ENCODE measurements at regions not wholly inside any gene's neighbourhood (a gene's known extent, or its start where the extent isn't known, plus 50 kb on each side); places are given as distances from the start of the nearest gene placed in this dataset.
A peak's percentile ranks its signal among the peaks of the same experiment; 100 is the strongest.

DNA sequence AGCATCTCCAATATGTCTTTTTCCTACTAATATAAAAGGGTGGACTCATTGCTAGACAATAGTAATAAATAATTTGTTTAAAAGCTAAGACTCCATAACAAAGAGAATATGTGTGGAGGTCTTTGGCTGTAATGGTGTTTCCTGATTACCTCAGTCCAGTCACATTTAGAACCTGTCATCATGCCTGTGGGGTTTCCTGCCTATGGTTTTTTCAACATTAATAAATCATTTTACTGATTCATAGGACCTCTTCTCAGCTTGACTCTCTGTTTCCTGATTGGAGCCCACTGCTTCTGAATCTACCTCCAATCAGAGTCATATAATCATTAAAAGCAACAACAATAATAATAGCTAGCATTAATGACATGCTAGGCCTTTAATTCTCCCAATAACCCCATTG is 52.4 kb upstream of the GNAI1 start:
- TF ChIP-seq CTCF (IDR thresholded peaks at IDR 0.05; ENCODE audit: control insufficient read depth, extremely low read depth, insufficient read depth), result no peak

GRCh38 chr7:80078886-80079285 is 55.7 kb upstream of the GNAI1 start:
- TF ChIP-seq CTCF (IDR thresholded peaks at IDR 0.05; ENCODE audit: control insufficient read depth, extremely low read depth, insufficient read depth), result no peak
- no peak for DNase-seq (ENCODE audit: low read depth)
- no peak overlapping the region for H3K4me3 ChIP-seq (ENCODE audit: low read depth, low read length)

More for the DNA sequence above, 52.4 kb upstream of the GNAI1 start:
- no peak for DNase-seq (ENCODE audit: low read depth)
- no peak overlapping the region for H3K4me3 ChIP-seq (ENCODE audit: low read depth, low read length)

DNA sequence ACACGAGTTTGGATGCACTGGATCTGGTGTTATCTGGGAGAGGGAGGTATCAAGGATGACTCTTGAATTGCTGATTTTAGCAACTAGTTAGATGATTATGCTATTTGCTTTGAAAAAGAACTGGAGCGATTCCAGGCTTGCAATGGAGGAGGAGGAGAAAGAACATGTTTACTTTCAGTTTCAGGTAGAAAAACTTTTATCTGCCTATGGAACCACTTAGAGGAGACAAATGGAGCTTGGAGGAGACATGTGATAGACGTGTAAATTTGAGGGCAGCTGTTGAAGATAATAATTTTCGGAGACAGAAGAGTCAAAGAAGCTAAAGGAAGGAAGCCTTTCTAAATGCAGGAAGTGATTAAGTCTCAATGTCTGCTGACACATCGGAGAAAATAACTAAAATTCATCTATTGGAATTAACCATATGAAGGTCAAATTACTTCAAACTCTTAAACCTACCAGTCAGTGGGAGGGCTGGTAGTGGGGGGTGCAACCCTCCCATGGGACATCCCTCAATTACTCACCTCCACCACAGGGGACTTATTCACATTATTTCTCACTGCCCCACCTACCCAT is 56.4 kb upstream of the GNAI1 start:
- peak overlapping the region; percentile 29 for H3K4me3 ChIP-seq (ENCODE audit: low read depth, low read length)
- no peak for DNase-seq (ENCODE audit: low read depth)
- TF ChIP-seq CTCF (IDR thresholded peaks at IDR 0.05; ENCODE audit: control insufficient read depth, extremely low read depth, insufficient read depth), result no peak

DNA sequence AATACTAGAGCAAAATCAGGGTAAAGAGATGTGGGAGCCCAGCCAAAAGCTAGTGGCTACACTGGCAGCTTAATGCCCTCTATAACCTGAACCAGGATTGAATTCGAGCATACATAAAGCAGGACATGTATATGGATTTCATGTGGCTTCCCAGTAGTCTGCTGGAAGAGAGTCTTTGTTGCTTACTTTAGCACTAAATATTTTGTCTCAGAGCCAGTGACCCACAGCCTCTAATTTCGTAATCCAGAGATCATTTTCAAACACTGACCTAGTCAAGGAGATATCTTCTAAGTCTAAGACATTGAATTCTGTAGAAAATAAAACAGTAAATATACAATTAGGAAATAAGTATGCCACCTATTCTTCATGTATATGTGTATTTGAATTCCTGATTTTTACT is 64.2 kb upstream of the GNAI1 start:
- TF ChIP-seq CTCF (IDR thresholded peaks at IDR 0.05; ENCODE audit: control insufficient read depth, extremely low read depth, insufficient read depth), result no peak

GRCh38 chr7:80066639-80067038 is 68.0 kb upstream of the GNAI1 start:
- no peak for DNase-seq (ENCODE audit: low read depth)
- no peak for TF ChIP-seq CTCF (IDR thresholded peaks at IDR 0.05; ENCODE audit: control insufficient read depth, extremely low read depth, insufficient read depth)
- no peak overlapping the region for H3K4me3 ChIP-seq (ENCODE audit: low read depth, low read length)

More for the DNA sequence above, 64.2 kb upstream of the GNAI1 start:
- DNase-seq (ENCODE audit: low read depth), result no peak
- H3K4me3 ChIP-seq (ENCODE audit: low read depth, low read length), result no peak overlapping the region

DNA sequence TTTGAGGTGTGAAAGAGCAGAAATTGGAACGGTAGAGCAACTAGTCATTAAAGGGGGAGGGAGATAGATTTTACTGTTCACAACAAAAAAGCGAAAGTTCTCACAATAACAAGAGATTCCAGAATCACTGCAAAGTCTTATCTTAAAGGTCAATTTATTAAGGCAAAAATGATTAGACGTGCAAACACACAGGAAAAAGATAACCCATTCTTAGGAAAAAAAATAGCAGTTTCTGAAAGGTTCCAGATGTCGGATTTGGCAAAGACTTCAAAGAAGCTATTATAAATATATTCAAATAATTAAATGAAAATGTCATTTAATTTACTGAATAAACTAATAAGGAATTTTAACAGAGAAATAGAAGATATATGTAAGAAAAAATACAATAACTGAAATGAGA is 70.8 kb upstream of the GNAI1 start:
- no peak for DNase-seq (ENCODE audit: low read depth)
- TF ChIP-seq CTCF (IDR thresholded peaks at IDR 0.05; ENCODE audit: control insufficient read depth, extremely low read depth, insufficient read depth), result no peak
- no peak overlapping the region for H3K4me3 ChIP-seq (ENCODE audit: low read depth, low read length)

DNA sequence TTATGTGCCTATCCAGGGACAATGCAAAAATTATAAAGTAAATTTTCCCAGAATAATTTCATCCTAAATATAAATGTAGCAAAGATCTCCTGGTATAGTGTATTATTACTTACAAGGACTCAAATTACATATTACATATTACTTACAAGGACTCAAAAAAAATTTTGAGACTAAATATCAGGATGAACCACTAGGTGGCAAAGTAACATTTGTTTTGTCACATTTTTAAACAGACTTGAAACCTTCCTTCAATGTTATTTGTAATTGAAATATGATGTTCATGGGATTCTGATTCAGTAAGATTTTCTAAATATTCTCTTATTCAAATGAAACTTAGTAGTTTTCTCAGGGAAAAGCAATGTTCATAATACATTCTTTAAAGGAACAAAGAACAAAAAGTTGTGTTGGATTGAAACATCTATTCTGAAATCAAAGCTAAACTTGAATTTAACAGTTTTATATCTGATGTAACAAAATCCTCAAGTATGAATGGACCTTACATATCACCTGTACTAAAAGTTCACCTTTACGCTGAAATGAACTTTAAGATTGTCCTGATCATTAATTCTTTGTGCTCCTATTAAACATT is 74.3 kb upstream of the GNAI1 start:
- TF ChIP-seq CTCF (IDR thresholded peaks at IDR 0.05; ENCODE audit: control insufficient read depth, extremely low read depth, insufficient read depth), result peak; percentile 43
- DNase-seq (ENCODE audit: low read depth), result peak; percentile 73

More for the DNA sequence above, 74.3 kb upstream of the GNAI1 start:
- H3K4me3 ChIP-seq (ENCODE audit: low read depth, low read length), result no peak overlapping the region
